Thyroid gland (tissue), 4 donors: ENCODE measurements at regions not wholly inside any gene's neighbourhood (a gene's known extent, or its start where the extent isn't known, plus 50 kb on each side); places are given as distances from the start of the nearest gene placed in this dataset.

ENCODE experiments used
- CTCF ChIP-seq, 6 experiments: fragments of 200-600 bp in 3 of 6; fragments of 450-650 bp in 3 of 6; sonication (generic) in 3 of 6; IDR thresholded peaks; one replicate each; pipeline ENCODE4 v1.5.1; 2016 to 2019; ENCODE audit warnings: antibody characterized with exemption in 6 of 6, mild to moderate bottlenecking in 2 of 6, inconsistent platforms in 1 of 6, moderate library complexity in 1 of 6
- POLR2A ChIP-seq, 2 donors: fragments of 450-650 bp; IDR thresholded peaks; one replicate each; pipeline ENCODE4 v1.6.1; 2017; ENCODE audit warnings: antibody characterized with exemption in 2 of 2, mild to moderate bottlenecking in 2 of 2, moderate library complexity in 1 of 2

DNA sequence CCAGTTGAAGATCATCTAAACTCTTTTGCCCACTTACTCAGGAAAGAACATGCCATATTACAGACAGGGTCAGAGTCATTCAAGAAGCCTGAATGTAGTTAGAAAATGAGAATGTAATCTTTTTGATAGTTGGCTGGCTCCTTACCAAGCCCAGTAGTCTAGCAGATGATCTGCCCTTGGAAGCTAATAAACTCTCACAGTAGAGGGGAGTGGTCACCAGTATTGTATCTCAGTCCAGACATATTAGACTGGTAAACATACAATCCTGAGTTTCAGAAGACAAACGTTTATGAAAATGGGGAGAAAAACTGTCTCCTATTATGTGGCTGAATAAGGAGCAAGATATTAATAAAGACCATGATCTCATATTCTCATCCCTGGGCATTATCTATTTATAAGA is 65.3 kb downstream of the SEPTIN7 start:
- TF ChIP-seq CTCF (IDR thresholded peaks at IDR 0.05) (no peak), POLR2A (IDR thresholded peaks at IDR 0.05) (no peak)
